Activated CD8-positive, alpha-beta memory T cell treated with anti-CD3 and anti-CD28 coated beads for 4 hours (primary cell): ENCODE measurements at regions not wholly inside any gene's neighbourhood (a gene's known extent, or its start where the extent isn't known, plus 50 kb on each side); places are given as distances from the start of the nearest gene placed in this dataset.

Experiments used
- DNase-seq, 2 donors: peaks; one replicate each; pipeline ENCODE4 v3.0.0-alpha.2; 2020; ENCODE audit warnings: low read depth in 2 of 2

DNA sequence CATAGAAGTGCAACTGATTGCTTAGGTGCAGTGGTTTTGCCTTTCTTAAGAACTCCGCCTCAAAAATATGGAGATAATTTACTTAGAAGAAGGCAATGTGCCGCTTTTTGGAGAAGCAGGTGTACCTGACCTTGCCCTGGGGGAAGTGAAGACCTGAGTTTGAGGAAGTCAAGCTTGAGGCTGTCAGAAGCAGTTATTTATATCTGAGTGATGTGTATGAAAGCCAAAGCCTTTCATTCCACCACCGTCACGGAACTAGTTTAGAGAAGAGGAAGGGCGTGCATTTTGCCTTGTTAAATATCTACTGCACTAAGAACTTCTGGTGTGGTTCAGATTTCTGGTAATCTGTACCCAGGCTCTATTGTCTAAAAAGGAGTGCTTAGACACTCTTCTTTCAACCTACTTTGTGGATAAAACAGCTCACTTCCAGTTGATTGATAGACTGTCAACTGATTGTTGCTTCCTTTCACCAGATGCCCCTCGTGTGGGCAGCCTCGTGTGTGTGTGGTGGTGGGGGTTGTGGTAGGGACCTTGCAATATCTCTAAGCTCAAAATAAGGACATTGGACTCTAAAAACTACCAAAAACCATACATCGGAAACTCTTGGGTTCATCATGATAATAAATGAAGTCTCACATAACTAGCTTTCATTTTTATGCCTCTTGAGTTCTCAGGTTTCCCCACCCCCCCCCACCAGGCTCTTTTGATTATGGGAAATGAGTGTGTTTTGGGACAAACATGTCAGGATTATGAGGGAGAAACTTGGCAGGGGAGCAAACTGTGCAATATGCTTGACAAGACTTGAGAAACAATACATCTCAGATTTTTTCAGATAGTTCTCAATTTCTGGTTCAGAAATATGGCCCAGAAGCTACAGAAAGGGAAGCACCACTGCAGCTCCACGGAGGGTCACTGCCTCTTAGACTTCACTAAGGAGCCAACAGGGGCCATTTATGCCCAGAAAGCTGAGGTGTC is 78.6 kb downstream of the ARF6 start:
- peak in 1 of 2 donors; percentile 12 for DNase-seq

DNA sequence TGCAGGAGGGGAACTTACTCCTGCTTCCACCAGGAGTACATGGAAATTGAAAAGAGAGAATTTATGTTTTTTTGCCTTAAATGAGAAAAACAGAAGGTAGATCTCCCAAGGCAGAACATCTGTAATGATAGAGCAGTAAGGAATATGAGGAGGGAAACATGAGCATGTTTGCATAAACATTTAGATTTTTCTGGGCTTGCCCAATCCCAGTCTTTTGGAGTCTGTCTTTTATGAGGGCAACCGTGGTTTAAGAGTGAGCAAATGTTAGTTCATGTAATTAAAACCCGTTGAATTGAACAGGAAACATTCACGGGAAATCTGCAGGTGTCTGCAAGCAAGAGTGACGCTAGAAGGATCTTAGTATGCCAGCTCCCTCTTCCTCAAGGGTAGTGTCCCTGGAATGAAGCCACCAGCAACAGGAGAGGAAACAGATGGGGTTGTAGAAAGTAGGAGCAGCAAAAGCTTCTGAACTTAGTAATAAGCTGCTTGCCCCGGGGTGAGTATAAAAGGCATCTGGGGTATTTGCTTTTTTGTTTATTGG is 79.3 kb downstream of the ARF6 start:
- no peak for DNase-seq

DNA sequence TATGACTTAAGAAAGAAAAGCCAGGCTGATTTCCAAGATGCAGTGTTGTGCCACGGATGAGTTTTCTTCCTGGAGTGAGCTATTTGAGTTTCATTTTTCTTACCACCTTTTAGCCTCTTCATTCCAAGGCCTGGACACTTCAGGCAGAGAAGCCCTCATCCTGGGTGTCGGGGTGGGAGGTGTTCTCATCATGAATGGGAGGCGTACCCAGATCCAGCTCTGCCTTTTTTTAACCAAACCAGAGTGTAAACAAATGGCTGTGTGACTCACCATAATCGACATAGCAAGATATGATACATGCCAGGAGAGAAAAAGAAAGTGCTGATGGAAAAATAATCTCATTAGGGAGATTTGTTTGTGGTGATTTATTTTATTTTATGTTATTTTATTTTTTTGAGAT is 79.9 kb downstream of the ARF6 start:
- no peak for DNase-seq

DNA sequence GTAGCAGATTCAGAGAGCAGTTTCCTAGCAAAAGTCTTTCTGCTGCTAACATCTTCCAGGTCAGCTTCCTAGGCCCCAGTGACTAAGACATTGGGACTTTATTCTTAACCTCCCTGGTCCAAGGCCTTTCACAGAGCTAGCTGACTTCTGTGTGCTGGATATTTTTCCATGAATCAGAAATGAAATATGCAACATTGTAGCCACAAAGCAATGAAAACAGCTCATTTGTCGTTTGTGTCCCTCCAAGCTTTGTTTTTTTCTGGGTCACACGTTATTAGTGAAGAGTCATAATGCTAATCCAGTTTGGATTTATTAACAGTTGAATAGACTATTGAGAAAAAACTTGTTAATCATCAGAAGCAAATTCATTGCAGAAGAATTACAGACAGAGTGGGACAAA is 82.4 kb downstream of the ARF6 start:
- DNase-seq = no peak

DNA sequence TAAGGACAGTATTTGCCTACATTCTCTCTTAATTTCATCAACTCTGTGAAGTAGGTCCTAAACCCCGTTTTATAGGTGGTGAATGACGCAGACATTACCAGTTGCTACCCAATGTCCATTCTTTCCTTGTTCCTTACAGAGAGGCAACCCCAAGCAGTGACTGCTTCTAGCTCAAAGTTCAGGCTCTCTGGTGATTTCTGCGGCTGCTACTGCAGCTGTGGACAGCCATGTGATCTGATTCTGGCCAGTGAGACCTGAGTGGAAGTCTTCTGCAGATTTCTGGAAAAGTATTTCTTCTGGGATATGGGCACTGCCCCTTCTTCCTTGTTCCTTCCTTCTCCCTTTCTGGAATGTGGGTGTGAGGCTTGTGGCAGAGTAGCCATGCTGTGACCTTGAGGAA is 82.9 kb downstream of the ARF6 start:
- DNase-seq = no peak

DNA sequence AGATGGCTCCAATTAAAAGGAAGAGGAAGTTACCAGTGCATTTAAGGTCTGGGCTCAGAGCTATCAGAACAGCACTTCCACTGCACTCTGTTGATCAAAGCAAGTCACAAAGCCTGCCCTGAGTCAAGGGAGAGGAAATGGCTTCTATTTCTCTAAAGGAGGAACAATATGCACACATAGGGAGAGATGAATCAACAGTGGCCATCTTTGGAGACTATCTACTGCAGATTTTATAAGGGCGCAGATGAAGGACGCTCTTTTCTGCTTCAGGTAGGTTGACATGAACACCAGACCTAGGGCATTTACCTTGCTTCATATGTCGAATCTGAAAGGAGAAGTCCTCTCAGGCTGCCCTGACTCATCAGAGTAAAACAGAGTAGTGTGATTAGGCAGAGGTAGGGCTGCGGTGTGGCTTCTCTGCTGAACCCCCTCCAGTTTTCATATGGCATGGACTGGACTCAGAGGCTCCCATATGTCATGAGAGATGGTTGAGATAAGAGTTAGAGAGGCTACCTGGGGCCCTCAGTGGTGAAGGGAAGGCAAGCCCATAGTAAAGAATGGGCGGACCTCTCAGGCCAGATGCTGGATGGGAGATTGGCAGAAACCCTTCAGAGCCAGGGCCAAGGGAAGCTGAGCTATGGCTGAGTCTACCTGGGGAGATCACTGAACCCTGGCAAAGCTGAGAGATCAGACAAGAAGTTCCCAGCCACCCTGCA is 84.4 kb downstream of the ARF6 start:
- DNase-seq = no peak

DNA sequence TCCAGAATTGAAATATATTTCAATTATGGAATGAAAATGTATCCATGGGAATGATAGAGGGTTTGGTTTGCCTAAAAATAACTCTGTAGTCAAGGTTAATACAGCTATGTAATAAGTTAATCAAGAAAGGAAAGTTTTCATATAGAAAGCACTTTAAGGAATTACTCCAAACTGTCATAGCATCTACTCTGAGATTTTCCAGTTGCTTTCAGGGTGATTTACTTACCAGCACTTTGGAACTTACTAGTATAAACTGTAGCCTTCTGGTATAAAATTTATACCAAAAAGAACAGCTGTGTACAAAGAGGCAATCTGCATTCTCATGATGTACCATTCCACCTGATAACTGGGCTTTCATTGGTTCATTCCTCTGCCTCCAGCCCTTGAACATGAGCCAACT is 87.1 kb downstream of the ARF6 start:
- DNase-seq = no peak

DNA sequence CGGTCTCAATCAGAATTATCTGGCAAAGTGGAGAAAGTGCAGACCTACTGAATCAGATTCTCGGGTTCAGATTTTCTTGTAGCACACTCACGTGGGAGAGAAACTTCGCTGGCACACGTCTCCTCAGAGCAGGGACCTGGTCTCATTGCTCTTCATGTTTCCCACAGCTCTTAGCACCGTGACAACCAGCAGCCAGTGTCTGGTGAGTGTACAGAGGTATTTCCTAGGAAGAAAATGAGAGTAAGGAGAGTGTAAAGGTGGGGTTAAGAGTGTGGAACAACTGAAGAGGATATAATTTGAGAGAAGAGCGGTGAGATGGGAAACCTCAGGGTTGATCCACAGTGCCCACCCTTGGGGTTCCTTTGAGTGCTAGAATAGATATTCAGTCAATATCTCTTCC is 89.2 kb downstream of the ARF6 start:
- DNase-seq = no peak

DNA sequence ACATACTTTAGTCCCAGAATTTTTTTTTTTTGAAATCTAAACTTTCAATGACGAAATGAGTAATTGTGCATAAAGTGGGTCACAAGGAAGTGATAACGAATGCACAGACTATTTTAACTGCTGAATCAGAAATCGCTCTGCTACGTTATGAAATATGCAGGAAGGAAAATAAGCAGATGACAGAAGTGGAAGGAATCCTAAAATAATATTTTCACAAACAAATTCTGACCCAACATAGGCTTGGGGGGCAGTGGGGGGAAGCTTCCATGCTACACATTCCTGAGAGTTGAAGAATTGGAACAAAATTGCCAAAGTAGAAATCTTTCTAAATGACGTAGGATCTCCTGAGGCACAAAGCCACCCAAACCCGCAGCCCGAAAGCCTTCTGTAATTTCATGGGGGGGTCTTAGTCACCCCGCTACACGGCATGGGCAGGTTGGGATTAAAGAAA is 89.6 kb downstream of the ARF6 start:
- no peak for DNase-seq

DNA sequence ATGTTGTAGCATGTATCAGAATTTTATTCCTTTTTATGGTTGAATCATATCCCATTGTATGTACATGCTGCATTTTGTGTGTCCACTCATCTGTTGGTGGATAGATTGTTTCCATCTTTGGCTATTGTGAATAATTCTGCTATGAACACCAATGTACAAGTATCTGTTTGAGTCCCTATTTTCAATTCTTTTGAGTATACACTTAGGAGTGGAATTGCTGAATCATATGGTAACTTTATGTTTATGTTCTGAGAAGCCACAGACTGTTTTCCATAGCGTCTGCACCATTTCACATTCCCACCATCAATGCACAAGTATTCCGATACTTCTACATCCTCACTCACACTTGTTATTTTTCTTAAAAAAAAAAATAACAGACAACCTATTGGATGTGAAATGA is 91.5 kb downstream of the ARF6 start:
- DNase-seq = no peak

DNA sequence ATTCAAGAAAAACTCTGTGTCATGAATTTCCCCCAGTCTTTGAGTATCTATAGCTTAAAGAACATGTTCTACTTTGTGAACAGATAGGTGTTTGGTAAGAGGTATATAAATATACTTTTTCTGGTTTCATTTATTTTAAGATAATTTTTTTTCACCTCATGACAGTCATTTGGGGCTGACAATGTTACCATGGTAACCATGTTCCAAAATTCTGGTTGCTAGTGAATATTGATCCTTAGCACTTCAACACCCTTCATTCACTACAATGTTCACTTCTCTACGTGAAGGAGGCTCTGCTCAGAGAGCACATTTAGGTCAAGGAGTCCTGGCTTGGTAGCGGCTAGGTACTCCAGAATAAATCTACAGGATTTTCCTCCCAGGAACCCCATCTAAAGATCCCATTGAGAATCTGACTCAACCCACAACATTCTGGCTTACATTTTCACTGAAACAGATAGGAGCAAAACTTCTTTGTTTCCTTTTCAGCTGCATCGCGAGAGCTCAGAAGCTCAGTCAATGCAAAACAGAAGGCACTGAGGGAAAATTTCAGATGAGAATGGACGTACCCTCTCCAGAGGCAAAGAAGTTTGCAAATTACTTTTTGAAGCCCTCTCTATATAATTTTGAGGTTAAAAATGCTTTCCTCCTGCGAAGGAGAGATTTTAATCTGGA is 93.6 kb downstream of the ARF6 start:
- DNase-seq = no peak

DNA sequence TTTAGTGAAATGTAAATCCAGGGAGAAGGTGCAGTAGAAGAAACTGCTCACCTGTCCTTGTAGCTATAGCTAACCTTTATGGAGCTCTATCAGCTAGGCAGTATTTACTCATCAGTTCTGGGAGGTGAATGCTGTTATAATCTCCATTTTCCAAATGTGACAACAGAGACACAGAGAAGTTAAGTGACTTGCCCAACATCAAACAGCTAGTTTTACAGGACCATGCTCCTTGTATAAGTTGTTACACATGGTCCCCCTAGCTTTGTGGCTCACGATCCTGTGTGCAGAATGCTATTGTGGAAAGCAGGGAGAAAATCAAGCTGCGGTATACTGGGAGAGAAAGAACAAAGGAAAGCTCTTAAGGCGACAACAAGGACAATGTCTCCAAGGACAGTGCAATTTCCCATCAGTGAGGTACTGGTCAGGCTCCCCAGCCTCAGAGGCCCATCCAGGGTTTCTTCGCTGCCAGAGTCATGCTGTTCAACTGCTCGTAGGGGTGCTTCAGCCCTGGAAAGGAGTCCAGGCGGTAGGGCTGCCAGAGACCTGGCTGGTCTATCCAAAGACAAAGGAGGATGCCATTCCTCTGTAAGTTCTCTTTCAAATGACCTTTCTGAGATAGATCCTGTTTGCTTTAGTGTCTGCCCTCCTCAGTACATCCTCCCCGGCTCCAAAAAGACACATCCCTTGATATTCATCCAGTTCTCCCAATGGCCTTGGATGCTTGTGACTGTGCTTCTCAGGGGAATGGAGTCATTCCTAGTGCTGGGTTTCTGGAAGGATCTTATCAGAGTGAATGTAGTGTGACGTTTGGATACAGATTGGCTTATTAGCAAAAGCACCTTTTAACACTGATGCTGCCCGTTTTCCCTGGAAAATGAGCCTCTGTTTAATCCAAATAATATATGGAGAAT is 95.5 kb downstream of the ARF6 start:
- no peak for DNase-seq

DNA sequence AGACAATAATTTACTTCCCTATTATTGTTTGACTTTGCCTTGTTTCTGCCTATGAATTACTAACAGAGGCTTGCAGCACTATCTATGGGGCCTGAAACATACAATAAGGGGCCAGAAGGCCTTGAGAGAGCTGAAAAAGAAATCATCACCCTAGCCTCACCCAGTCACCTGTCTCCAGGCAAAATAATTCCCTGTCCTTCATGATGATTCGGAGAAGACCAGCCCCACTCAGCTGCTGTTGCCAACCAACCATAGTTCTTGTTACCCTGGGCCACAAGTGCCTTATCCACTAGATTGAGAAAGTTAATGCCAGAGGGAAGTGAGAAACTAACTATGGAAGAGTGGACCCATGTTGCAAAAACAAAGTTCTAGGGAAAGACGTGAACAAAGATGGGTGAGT is 97.1 kb downstream of the ARF6 start:
- no peak for DNase-seq

DNA sequence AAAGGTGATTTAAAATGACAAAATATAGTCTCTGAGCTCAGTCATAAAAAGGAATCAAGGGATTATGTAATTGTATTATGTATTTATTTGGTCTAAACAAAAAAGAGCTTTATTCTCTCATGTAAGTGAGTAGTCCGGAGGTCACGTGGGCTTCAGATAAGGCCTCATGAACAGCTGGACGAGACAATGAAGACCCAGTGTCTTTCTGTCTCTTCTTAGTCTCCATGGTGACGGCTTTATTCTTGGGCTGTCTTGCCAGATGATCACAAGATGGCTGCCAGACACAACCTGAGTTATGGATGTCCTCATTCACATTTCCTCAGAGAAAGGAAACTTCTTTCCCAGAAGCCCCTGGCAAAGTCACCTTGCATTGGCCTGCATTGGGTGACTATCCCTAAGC is 98.6 kb downstream of the ARF6 start:
- DNase-seq = no peak

DNA sequence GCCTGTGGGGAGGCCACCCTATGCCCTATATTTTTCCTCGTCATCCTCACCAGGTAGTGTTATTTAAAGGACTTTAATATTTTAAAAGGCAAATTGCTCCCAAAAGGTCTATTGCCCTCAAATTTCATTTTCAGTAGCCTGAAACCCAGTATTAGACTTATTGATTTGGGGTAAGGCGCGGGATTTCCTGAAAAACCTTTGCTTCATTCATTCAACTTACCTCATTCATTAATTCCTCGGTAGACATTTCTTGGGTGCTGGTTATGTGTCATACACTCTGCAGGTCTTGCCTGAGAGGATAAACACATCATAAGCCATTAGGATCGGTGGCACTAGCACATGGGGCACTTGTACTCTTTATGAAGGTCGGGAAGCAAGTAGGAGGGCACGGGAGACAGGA is 99.2 kb downstream of the ARF6 start:
- DNase-seq = no peak

DNA sequence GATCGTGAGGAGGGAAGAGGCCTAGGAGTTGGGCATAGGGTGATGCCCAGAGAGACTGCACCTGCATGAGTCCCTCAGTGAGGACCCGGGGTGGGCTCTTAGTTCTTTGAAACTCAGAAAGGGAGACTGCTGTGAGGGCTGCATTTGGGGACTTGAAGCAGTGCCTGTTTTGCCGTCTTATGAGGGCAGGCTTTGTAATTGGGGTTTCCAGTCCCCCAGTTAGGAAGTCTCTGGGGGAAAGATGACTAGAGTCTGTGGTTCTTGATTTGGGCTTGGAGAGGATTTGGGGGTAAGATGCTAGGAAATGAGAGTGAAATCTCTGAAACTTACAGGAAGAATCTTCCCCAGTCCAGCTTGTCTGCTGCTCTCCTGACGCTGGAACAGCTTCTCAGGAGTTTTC is 99.6 kb downstream of the ARF6 start:
- no peak for DNase-seq

DNA sequence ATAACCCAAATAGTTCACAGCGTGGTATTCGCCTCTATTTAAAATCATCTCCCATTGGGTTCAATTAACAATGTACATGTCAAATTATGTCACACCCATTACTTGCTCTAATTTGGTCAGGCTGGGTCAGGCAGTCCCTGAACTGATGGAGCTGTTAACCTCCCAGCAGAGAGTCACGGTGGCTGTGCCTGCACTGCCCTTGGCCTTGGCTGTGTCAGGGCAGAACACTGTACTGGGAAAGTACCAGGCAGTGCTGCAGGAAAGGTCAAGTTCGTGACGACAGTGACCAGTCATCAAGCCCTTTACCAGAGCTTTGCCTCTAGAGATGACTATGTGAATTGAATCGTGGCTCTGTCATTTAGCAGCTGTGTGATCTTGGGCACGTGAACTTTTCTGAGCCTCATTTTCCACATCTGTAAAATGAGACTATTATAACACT is 100.0 kb downstream of the ARF6 start:
- DNase-seq = no peak

DNA sequence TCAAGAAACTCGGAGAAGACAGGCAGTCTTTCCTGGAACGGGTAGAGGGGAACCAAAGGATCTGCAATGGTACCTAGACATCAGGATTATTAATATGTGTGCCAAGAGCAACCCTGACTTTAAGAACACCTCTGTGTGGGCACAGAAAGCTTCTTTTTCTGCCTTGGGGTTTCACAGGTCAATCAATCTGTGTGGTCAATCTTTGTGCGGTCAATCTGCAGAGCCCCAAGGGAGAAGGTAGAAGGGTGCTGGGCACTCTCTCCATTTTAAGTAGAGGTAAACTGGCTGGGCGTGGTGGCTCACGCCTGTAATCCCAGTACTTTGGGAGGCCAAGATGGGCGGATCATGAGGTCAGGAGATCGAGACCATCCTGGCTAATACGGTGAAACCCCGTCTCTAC is 100.7 kb downstream of the ARF6 start:
- DNase-seq = no peak

DNA sequence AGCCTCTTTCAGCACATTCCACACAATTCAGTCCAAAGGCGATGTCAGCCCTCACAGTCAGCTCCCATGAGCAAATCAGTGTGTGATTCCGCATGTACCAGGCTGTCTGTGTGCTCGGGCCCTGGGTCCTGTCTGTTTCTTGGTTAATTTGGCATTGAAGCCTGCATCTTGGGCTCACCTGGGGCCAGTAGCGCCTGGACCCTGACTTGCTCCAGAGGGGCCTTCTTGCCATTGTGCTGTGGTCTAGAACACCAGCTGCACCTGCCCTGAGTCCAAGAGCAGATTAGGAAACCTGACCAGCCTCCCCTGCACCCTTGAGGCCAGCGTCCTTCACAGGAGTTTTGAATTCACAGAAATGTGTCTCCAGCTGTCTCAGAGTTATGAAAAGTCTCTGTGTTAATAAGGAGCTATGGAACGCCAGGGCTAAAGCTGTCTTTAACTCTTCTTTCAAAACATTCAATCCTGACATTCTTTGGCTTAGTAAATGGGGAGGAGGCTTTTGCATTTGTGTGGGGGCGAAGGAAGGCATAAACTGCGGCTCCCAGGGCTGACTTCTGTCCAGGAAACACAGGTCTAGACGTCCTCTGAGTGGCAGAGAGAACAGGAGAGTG is 102.2 kb downstream of the ARF6 start:
- no peak for DNase-seq

DNA sequence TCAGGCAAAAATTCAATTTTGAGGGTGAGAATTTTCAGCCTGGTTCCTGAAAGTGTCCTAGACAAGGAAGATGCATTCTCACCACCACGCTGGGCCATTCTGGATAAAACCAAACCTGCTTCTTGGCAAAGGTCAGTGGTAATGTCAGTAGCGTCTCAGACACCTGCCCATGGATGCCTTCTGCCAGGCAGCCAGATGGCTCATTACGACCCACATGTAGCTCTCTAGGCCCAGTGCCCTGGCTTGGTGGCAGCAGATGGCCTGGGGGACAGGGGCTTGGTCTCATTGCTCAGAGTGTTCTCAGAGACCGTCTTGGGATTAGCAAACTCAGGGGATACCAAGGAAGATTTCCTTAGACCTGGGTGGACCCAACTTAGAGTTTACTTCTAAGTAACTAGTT is 105.1 kb downstream of the ARF6 start:
- DNase-seq = no peak
